RWPE1 (cell line): ENCODE measurements at regions not wholly inside any gene's neighbourhood (a gene's known extent, or its start where the extent isn't known, plus 50 kb on each side); places are given as distances from the start of the nearest gene placed in this dataset.

Source experiments
- CTCF ChIA-PET: fragments of 350-600 bp; sonication (Branson Sonifier 250); formaldehyde crosslinking; extraction: SDS; loops from one replicate; lab custom pipeline; 2021; lab: Yijun Ruan, JAX
- POLR2A ChIA-PET: fragments of 400-600 bp; formaldehyde crosslinking; extraction: SDS; loops from one replicate; lab custom pipeline; 2020; ENCODE audit warnings: antibody characterized with exemption; ENCODE audit not compliant: low non-redundant PET; lab: Yijun Ruan, JAX
- DNase-seq: peaks from one replicate; pipeline ENCODE4 v3.0.0; 2012; ENCODE audit warnings: low spot score
- H3K27ac ChIP-seq: fragments of 450-650 bp; 2 replicates; pipeline ENCODE4 v1.5.1; 2017
- TF ChIP-seq, protein P1 (sequence below): fragments of 450-650 bp; conservative IDR thresholded peaks from 2 replicates; pipeline ENCODE4 v1.5.1; 2017; ENCODE audit warnings: low read depth, mild to moderate bottlenecking

DNA sequence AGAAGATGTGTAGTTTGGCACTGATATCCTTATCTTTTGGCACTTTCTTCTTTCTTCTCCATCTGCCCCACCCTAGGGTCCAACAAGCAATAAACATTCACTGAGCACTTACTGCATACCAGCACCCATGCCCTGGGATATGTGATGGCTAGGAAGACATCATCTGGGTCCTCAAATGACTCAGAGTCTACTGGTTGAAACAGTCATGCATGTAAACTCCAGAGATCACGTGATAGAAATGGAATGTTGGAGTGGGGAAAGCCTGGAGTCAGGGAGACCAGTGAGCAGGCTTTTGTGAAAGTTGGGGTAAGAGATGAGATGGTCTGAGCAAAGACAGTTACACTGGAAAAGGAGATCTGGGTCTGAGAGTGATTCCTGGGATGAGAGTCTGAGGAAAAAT is 724.9 kb upstream of the TENM4 start:
- TF ChIP-seq, protein P1, sequence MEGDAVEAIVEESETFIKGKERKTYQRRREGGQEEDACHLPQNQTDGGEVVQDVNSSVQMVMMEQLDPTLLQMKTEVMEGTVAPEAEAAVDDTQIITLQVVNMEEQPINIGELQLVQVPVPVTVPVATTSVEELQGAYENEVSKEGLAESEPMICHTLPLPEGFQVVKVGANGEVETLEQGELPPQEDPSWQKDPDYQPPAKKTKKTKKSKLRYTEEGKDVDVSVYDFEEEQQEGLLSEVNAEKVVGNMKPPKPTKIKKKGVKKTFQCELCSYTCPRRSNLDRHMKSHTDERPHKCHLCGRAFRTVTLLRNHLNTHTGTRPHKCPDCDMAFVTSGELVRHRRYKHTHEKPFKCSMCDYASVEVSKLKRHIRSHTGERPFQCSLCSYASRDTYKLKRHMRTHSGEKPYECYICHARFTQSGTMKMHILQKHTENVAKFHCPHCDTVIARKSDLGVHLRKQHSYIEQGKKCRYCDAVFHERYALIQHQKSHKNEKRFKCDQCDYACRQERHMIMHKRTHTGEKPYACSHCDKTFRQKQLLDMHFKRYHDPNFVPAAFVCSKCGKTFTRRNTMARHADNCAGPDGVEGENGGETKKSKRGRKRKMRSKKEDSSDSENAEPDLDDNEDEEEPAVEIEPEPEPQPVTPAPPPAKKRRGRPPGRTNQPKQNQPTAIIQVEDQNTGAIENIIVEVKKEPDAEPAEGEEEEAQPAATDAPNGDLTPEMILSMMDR: no peak
- ChIA-PET CTCF (no interaction called here), POLR2A (no interaction called here)
- H3K27ac ChIP-seq: no peak overlapping the region
- DNase-seq: peak; percentile 38

DNA sequence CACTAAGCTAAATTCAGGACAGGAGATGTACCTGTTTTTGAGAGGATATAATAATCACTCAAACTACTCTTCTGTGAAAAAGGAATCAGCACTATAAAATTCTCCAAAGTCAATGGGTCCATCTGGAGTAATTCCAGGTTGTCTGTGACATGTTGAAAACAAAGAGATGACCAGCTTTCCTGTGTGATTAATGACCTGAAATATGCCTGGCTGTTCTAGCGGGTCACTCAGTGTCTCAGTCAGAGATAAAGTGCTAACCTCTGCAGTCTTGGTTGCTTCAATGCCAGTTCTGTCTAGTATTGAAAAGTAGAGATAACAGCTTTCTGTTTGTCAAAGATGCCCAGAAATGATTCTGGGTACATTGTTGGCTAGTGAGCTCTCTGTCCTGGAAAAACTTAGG is 722.6 kb upstream of the TENM4 start:
- H3K27ac ChIP-seq: no peak overlapping the region
- no peak for DNase-seq
- TF ChIP-seq, protein P1: no peak
- ChIA-PET CTCF (interaction anchor here (0.9 kb wide), 1 partner anchor 9 kb away, joined by 3 read pairs; no protein-coding TSS in a partner anchor), POLR2A (no interaction called here)

DNA sequence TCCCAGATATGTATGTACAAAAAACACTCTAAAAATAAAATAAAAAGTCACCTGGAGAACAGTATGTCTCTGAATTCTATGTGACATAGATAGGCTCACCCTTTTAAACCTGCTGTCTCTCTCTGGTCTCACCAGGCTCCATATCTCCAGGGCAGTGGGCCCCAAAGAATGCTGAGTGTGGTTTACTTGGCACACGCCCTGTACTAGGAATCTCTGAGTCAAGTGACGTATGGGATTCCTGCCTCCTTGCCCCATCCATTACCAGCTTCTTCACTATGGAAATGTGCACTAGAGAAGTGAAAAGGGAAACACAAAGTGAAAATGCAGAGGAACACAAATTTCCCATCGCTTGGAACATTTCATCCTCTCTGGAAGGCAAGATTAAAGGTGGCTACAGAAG is 722.2 kb upstream of the TENM4 start:
- peak; percentile 42 for DNase-seq
- POLR2A ChIA-PET: no interaction called here
- TF ChIP-seq, protein P1: no peak
- no peak overlapping the region for H3K27ac ChIP-seq
- CTCF ChIA-PET: interaction anchor here (0.9 kb wide), 1 partner anchor 9 kb away, joined by 3 read pairs; no protein-coding TSS in a partner anchor

DNA sequence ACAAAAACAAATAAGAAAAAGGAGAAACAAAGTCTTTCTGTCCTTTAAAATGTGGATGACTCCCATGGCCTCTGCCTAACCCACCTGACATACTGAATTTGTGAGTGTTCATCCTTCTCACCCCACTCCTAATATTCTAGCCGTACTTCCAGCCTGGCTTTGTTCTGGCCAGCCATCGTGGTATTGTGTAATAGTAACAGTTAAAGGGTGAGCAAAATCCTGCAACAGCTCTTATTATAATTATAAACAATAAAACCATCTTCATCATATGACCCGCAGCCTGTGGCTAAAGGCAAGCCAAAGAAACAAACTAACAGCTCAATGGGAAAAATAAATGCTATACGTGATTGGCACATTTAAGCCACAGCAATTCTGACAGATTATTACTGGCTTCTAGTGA is 721.6 kb upstream of the TENM4 start:
- POLR2A ChIA-PET: no interaction called here
- TF ChIP-seq, protein P1: no peak
- no peak for DNase-seq
- CTCF ChIA-PET: no interaction called here
- no peak overlapping the region for H3K27ac ChIP-seq

DNA sequence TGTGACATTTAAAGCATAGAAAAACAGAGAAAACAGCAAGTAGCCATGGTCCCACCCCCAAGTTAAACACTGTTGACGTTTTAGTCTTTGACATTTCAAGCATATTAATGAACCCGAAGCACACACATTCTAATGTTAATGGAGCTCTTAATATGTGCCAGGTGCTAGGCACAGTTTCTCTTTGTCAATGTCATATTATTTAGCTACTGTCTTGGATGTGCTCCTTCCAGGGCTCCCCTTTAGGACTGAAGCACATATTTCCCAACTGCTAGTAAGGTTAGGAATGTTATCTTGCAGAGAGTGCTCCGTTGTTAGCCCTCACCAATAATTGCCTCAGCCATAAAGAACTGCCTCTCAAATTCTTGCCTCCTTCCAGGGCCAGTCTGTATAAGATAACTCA is 716.6 kb upstream of the TENM4 start:
- DNase-seq: no peak
- TF ChIP-seq, protein P1: no peak
- ChIA-PET CTCF (interaction anchor here (0.5 kb wide), 1 partner anchor 1511 kb away, joined by 3 read pairs; no protein-coding TSS in a partner anchor), POLR2A (no interaction called here)
- no peak overlapping the region for H3K27ac ChIP-seq

DNA sequence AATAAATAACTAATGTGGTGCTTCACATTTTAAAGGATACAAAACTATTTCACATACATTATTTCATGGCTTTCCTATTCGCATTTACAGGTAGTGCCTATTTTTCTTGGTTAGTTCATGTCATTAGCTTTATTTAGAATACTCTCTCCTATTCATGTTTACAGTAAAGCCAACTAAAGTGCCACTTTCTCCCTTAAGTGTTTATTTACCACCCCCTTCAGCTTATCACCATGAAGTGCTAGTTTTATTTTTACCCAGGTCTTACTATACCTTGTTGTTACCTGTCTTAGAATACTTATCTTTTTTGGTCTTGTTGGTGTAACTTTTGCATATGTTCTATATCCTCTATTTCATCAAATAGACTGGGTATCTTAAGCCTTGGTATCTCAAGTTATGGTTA is 715.2 kb upstream of the TENM4 start:
- TF ChIP-seq, protein P1: no peak
- no peak for DNase-seq
- POLR2A ChIA-PET: no interaction called here
- CTCF ChIA-PET: interaction anchor here (0.6 to 0.7 kb wide), 3 partner anchors 52 to 757 kb away, joined by 3 to 5 read pairs (median 3); no protein-coding TSS in a partner anchor
- no peak overlapping the region for H3K27ac ChIP-seq
